Activated effector memory CD4-positive, alpha-beta T cell treated with Interleukin-2 at 50 U/mL for 16 hours (primary cell): ENCODE measurements at regions not wholly inside any gene's neighbourhood (a gene's known extent, or its start where the extent isn't known, plus 50 kb on each side); places are given as distances from the start of the nearest gene placed in this dataset.

Experiments used
- DNase-seq: peaks from one replicate; pipeline ENCODE4 v3.0.0-alpha.2; 2020

DNA sequence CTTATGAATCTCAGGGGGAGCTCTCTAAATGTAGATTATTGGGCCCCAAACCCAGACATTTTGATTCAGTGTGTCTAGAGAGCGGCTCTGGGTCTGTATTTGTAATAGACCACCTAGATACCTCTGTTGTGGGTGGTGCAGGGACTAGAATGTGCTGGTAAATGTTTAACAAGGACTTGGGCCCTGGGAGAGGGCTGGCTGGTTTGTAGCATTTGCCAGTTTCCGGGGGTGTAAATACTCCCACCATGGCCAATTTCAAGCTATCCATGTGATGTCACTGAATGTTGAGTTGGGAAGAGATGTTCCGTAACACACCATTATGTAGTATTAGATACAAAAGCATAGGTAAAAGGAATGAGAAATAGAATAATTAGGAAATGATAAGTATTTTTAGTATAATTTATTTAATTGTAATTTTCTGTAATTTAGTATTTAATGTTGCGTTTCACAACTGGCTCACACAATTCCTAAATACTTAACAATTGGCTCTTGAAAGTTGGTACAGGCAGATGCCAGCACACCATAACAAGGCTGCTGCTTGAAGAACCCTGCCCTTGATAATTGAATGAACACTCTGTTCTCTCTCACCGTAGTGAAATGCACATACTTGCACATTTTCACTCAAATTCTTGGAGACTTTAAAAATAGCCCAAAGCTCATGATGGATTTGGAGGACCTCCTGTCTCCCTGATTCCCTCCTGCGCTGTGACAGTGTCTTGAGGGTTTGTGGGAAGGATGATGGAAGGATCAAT, 359.2 kb upstream of the PROK2 start:
- no peak for DNase-seq

DNA sequence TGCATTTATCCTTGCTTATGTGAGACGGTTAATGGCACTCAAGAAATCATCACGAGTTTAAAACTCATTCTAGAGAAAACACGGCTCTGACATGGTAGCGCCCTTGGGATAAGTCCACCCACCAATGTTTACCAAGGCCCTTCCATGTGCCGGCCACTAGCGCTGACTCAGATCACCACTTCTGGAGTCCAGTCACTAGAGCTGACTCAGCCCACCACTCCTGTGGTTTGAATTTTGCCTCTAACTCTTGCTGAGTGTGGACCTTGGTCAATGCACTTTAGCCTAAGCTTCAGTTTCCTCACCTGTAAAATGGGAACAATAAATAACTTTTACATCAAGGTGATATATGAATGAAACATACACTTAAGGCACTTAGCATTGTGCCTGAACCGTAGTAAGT, 358.4 kb upstream of the PROK2 start:
- no peak for DNase-seq

DNA sequence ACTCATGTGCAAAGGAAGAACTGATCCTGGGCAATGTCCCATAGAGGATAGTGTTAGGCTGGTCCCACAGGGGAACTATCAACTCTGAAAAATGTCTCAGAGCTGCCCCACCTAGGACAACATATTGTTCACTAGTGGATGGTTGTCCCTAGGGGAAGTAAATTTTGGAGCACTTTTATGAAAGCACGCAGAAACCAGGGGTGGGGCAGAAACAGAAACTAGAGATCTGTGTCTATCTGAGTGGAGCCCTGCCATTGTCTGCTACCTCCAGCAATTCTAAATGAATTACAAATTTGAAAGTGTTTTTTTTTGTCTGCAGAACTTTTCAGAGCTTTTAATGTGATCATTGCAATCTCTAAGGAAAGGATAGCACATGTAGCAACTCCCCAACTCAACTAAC, 357.1 kb upstream of the PROK2 start:
- no peak for DNase-seq

DNA sequence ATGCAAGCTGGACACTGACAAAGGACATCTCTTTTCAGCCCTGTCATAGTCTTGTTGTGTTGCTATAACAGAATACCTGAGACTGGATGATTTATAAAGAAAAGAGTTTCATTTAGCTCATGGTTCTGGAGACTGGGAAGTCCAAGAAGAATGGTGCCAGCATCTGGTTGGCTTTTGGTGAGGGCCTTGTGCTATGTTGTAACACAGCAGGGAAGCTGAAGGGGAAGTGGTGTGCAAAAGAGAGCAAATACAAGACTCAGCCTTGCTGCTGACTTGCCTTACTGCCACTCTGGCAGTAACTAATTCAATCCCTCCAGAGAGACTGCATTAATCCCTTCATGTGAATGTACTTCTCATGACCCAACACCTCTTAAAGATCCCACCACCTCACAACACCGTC, 356.3 kb upstream of the PROK2 start:
- DNase-seq, result no peak

DNA sequence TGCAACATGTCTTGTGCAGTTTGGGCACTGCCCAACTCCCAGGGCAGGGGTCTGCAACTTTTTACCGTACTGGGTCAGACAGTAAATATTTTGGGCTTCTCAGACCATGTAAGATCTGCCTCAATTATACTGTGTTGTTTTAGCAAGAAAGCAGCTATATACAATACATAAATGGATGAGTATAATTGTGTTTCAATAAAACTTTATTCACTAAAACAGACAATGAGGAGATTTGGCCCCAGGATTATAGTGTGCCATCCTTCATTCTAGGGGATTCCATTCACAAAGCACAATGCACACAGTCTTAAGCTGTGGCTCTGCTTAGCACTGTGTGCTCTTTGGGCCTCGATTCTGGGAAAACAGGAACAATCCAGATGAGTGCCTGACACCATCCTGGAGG, 354.4 kb upstream of the PROK2 start:
- no peak for DNase-seq

DNA sequence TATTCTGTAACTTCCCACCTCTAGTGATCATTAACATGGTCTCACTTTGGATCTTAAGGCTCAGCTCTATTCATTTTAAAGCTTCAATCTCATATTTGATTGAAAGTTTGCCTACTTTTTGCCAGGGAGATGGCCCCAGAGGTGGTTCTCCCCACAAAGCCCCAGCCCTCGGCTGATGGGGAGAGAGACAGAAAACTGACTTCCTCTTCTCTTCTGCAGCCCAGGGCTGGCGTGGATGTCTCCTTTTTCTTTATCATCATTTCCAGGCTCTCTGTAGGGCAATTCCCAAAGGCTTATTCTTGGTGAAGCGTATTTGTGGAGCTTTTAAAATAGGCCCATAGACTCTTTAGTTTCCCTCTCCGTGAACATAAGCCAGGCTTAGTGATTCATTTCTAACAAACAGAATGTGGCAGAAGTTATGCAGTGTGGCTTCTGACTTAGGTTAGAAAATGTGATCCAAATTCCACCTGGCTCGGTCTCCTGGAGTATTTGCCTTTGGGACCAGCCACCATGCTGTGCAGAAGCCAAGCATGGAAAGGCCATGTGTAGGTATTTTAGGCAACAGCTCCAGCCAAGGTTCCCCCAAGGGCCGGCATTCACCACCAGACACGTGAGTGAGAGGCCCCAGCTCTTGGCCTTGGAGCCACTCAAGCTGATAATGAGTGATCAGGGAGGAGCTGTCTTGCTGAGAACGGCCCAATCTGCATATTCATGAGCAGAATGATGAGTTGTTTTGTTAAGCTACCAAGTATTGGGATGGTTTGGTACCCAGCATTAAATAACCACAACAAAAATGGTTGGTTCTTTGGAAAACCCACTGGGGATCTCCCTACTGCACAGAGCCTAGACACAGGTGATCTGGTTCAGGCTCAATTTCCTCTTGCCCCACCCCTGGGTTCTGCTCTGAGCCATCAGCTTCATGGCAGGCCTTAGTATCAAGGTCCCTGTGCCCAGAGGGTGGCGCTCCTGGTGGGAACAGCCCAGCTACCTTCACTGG, 353.2 kb upstream of the PROK2 start:
- DNase-seq, result no peak

DNA sequence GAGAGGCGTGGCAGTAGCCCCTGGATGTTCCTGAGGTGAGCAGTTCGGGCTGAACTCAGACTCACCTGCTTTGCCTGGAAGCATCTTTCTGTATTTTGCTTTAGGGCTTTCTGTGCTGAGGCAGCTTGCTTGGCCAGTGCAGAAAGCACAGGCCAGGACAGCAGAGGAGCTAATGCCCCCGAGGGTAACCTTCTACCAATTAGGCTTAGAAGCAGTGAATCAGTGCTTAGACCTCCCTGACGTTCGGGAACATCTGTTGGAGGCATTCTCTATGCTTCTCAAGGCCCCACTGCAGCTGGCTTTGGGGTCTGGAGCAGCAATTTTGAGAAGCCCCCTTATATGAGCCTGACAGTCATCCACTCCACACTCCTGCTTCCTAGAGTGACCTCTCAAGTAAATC, 350.7 kb upstream of the PROK2 start:
- no peak for DNase-seq

DNA sequence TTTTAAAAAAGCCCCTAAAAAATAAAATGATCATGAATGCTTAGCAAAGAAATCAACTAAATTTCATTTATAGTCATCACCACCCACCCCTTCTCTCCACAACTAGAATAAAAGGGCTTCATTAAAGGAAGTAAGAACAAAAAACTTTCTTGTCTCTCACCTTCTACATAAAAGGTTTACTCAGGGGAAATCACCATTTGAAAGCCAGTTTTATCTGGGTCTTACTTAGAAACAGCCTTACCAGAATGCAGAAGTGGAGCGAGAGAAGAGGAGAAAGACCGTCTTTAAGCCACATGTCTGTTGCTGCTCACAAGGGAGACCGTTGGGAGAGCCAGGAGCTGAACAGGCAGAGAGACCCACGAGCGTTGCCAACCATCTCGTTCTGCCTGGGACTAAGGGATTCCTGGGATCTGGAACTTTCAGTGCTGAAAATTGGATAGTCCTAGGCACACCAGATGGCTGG, 350.1 kb upstream of the PROK2 start:
- DNase-seq, result no peak

DNA sequence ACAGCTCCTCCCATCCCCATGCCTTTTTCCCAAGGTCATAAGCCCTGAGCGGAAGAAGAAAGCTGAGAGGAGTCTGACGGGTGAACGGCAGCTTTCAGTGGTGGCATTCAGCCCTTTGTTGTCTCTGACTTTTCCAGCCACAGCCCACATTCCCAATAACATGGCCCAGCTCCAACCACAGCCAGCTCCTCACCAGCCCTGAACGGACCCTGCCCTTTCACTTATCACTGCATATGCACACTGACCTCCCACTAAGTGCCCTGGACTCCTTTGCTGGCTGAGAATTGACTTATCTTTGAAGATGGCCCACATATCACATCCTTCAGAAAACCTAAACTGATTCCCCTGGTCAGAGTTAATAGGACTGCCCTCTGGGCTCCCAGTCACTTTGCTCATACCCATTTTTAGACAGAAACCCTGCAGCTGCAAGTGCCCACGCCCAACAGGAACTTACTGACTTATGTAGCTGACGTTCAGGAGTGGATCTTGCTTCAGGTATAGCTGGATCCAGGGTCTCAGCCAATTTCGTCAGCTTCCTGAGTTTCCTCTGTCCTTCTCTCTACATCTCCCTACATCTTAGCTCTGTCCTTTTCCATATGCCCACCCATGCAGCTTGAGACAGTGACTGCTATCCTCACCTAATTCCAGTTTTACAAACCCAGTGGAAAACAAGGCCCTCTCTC, 348.5 kb upstream of the PROK2 start:
- no peak for DNase-seq

DNA sequence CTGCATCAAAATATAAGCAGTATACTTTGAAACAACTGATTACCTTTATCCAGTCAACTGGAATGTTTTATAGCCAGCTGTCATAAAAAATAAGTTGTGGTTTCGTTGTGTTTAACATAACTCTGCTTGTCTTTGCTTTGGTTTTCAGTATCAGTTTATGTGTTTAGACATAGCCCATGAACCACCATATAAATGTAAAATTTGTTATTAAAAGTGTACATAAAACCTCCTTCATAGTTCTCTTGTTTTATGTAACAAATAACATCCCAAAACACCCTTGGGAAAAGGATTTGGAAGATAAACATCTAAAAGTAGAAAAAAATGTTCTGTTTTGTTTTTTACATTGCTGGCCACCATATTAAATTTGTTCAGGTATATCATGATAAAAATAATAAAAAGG, 347.0 kb upstream of the PROK2 start:
- DNase-seq, result no peak

DNA sequence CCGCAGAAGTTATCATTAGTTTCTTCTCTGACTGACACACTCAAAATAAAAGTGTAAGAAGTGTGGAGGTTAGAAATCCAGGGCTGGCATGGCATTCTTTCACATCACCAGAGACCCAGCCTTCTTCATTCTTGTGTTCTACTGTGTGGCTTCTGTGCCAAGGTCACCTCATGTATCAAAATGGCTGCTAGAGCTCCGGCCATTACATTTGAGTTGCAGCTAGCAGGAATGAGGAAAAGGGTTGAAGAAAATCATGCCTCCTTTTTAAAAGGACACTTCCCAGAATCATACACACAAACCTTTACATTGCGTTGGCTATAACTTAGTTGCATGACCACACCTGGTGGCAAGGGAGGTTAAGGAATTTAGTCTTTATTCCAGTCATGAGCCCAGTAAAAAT, 345.6 kb upstream of the PROK2 start:
- DNase-seq, result no peak

DNA sequence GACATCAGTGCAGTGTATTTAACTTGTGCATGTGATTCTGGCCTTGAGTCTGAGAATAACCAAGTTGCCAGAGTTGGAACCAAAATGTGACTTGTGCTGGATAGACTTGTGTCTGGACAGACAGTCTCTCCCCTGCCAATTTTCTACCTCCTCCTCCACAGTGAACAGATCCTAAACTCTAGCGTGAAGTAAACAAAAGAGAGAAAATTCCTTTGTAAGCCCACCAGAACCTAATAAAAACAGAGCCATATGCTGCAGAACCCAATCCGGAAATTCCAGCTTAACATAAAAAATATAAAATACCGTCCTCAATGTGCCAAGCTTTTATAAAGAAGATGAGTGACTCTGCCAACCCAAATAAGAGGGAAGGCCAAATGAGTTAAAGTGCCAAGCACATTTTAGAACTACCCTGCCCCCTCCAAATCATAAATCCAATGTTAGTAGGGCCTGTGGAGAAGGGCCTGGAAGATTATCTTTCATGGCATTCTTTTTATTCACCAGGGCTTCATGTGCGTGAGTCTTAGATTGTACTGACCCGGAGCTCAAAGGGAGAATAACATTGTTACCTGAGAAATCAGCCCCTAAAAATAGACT, 344.6 kb upstream of the PROK2 start:
- no peak for DNase-seq

DNA sequence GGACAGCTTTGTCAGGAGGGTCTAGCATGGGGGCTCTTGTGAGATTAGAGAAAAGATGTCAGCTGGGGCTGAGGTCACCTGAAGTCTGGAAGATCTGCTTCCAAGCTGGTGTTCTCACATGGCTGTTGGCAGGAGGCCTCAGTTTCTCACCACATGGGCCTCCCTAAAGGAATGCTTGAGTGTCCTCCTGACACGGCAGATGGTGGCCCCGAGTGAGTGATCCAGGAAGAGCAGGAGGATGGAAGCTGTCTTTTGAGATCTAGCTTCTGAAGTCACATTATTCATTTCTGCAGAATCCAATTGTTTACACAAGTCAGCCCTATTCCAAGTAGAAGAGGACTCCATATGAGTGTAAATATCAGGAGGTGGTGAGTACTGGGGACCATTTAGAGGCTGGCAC, 344.0 kb upstream of the PROK2 start:
- DNase-seq, result no peak

DNA sequence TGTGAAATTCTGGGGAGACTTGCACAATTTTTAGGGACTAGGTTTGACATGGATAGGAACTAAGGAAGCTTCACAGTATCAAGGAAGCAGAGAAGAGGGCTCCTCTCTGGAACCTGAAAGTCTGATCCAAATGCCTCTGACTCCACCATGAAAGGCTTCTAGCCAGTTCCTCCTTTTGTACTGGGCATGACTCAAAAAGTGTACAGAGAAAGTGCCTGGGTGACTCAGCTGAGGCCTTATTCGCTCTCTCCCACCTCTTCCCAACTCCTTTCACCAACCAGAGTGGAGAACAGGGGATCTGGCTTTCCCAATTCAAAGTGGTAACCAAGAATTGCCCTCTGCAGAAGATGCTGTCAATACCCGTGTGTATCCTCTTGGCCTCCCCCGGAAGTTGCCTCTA, 342.9 kb upstream of the PROK2 start:
- DNase-seq, result no peak

DNA sequence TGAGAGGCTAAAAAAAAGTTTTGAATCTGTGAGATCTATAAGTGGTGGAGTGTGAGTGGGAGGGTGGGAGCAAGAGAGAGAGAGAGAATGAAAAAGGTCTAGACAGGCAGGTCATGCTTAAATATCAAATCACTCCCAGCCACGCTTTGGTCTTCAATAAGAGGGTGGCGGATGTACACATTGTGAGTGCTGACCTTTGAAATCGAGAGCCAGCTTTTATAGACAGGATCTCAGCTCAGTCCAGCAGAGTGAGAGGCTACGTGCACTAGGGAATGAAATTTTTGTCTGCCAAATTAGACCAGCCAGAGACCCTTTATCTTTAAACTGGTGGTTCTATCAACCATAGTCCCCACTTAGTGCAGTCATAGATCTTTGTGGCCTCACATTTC, 342.3 kb upstream of the PROK2 start:
- no peak for DNase-seq

DNA sequence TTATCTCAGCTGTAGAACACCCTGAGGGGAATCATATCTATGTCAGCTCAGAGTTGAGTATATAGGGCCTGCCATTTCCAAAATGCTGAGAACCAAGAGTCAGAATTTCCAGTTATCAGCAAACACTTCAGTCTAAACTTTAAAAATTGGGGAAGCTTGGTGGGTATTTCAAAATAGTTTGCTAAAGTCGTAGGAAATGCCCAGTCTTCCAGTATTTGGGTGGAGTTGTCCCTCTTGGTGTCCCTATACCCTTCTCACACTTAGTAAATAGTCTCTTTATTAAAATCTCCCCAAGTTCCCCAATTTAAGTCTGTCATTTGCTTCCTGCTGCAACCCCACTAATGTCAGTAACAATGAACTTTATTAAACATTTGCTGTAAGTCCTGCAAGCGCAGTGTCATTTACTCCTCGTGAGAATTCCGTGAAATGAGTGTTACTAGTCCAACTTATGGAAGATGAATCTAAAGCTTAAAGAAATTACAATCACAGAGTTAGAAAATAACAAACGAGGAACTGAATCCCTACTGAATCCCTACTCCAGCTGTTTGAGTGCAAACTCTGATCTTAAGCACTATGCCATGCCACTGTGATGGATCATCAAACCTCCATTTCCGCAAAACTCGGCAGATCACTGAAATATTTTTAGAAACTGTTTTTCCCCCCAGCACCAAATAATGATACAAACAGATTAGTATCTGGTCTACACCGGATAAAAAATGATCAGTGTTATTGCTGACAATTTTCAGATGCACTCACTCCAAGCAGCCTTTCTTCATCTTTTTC, 341.7 kb upstream of the PROK2 start:
- no peak for DNase-seq

DNA sequence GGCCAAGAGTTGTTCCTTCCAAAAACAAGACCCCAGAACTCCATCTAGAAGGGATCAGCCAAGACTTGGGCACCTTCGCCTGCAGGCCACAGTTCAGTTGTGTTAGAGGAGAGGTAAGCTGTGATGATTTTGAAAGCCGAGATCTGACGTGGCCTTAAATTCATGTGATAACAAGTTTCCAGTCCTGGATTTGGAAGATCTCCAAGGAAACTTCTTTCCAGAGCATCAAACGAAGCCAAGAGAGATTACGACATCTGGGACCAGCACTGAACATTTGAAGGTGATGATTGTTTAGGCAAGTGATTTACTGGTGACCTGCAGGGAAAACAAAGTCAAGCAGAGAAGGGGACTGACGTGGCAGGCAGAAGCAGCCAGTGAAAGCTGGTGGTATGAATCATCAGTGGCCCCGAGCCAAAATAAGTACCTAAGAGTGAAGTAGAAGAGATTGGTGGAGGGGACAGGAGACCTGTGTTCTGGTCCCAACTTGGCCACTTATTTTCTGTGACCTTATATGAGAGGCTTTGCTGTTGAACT, 339.0 kb upstream of the PROK2 start:
- no peak for DNase-seq

DNA sequence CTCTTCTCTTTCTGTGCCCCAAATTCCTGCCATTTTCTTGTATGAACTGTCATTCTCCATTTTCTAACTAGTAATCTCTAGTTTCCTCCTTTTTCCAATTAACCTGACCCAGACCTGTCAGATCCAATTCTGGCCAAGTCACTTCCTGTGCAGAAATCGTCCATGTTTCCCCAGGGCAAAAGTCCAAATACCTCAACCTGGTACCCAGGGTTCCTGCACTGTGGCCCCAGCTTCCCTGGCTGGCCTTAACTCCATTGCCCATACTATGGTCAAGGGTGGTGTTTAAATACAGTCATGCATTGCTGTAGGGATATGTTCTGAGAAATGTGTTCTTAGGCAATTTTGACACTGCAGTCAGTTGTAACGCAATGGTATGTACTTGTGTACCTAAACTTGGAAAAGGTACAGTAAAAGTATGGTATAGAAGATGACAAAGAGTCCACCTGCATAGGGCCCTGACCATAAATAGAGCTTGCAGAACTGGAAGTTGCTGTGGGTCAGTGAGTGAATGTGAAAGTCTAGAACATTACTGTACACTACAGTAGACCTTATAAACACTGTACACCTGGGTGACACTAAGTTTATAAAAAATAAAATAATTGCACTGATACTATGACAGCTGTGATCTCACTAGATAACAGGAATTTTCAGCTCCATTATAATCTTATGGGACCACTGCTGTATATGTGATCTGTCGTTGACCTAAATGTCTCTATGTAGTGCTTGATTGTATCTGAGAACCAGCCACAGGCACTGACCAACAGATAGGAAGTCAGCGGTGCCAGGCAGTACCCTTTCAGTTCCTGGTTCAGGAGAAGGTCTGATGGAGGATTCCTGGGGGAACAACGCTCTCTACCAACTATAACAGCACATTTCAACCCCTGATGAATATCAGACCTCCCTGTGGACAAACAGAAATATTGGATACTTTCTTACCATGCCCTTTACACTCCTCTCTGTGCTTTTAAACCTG, 336.1 kb upstream of the PROK2 start:
- no peak for DNase-seq

DNA sequence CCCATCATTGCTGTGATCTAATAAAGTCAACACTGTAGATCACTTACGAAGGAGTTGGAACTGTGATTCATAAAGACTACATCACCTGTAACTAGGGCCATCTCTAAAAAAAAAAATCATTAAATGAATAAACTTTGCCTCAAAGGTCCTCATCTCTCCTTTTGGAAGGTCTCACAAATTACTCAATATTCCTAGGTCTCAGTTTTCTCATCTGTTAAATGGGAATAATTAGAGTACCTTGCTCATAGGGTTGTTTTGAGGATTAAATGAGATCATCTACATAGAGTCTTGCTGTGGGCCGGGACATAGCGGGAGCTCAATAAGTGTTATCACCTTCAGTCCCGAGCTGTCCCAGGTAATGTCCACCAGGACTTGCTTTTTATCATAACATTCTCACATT, 335.1 kb upstream of the PROK2 start:
- no peak for DNase-seq

DNA sequence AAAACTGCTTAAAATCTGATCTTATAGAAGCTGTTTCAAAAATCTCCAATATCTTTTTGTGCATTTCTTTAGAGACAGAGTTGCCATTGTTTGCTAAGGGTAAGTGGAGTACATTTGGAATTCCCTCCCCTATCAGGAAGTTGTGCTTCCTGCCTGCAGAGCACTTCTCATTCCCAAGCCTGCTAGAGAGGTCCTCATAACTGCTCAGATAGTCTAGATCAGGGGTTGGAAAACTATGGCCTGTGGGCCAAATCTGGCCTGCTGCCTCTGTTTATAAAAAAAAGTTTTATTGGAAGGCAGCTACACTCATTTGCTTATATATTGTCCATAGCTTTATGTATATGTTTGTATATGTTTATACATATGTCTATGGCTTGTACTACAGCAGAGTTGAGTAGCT, 333.7 kb upstream of the PROK2 start:
- DNase-seq, result no peak

DNA sequence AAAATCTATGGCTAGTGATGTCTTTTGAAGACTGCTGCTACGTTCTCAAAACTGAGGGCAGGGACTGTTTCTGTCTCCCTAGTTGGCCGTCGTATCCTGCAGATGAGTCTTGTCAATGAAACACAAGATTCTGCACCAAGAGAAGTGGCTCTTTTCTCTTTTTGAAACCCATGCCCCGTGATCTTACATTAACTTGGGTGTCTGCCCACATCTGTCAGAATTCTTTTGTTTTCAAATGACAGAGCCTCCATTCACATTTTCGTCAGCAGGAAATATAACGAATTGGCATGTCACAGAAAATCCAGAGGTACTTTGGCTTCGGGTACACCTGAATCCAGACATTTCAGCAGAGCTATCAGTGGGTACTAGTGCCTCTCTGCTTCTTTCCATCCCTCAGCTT, 331.3 kb upstream of the PROK2 start:
- DNase-seq, result no peak
